GM18526 (cell line): ENCODE measurements at regions not wholly inside any gene's neighbourhood (a gene's known extent, or its start where the extent isn't known, plus 50 kb on each side); places are given as distances from the start of the nearest gene placed in this dataset.

Experiments used
- POLR2A ChIP-seq: IDR thresholded peaks from 3 replicates; pipeline ENCODE4 v1.6.1; 2011; ENCODE audit not compliant: insufficient read length; ENCODE audit errors: extremely low read depth

DNA sequence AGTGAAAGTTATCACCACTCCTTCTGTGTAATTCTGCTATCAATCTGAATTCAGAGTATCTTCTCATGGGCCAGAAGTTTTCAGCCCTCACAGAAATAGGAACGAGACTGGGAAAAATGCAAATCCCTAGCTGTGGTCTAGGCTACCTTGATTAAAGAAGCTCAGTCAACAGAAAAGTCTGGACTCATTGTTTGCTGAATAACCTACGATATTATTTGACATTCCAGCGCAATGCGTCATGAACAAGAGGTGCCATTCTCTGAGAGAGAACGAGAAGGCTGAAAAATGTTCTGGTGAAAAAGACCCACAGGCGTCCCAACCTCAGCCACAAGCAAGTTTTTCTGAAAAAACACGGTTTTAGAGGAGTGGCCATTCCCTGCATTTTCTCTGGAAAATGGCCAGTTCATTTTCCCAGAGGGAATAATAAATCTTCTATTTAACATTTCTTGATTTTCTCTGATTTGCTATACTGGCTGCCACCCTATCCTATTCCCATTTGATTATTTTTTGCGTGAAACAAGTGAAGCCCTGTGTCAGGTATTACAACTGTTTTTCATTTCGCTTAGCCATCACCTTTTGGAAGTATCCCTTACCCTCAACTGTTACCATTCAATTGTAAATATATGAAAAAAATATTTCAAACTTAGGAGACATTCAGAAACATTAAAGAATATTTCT, 1117.6 kb upstream of the PRKX start:
- TF ChIP-seq POLR2A = no peak

DNA sequence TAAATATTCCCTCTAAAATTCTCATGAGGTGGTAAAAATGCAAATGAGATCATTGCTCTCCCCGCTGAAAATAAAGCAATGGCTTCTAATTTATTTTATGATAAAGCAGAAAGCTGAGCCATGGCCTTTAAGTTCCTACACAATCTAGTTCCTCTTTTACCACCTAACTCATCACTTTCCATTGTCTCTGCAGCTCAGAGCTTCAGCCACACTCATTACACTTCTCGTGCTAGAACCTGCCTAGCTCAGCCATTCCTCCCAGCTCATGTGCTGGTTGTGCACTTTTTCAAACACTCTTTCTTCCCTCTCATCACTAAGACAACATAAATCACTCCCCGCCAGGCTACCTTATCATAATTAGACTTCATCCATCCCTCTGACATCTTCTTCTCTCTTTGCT, 1112.1 kb upstream of the PRKX start:
- TF ChIP-seq POLR2A = no peak

DNA sequence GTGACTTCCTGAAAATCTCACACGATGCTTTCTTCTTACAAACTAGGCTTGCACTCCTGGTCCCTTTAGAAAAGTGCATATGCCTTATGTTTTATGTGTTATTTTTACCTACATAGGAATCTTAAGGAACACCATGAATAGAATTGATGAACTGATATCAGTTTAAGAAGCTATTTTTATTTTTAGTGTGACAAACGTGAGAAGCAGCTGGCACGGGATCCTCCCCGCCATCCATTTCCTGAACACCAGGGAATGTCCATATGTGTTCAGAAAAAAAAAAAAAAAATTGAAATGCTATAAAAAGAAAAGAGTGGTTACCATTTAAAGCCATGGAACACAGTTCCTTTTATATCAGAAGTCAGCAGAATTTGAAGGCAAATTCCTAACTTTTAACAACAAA, 1096.1 kb upstream of the PRKX start:
- TF ChIP-seq POLR2A = no peak

- no peak for TF ChIP-seq POLR2A
Measured at GRCh38 chrX:4805502-4805901, 1092.1 kb upstream of the PRKX start.

- no peak for TF ChIP-seq POLR2A
Measured at GRCh38 chrX:4800756-4801155, 1087.3 kb upstream of the PRKX start.

- no peak for TF ChIP-seq POLR2A
Measured at GRCh38 chrX:4787971-4788370, 1074.5 kb upstream of the PRKX start.

DNA sequence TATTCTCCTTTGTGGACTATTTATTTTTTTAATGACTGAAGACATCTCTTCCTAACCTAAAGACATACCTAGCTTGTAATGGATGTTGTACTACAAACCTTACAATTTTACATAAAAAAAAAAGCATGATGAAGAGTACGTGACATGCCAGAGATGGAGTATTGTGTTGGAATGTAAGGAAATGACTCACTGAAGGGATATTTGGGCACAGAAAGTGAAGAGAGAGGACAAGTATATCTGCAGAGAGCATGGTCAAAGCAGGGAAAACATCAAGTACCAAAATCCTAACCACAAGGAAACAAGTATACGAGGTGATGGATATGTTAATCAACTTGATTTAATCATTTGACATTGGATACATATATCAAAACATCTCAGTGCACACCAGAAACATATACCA, 1051.4 kb upstream of the PRKX start:
- no peak for TF ChIP-seq POLR2A

GRCh38 chrX:4762196-4762595, 1048.7 kb upstream of the PRKX start:
- no peak for TF ChIP-seq POLR2A

GRCh38 chrX:4754878-4755604, 1041.6 kb upstream of the PRKX start:
- TF ChIP-seq POLR2A = no peak

DNA sequence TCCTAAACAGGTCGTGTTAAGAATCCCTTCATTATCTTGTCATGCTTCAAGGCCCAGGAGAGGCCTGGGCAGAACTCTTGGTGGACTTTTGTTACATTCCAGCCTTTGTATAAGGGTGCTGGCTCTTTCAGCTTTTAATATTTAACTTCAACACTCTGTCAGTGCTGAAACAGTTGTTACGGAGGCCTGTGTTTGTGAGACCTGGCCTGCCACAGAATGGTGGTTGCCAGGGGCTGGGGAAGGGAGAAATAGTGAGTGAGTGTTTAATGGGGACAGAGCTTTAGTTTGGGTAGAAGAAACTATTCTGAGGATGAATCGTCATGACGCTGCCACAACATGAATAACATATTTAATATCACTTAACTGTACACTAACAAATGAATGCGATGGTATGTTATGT, 1027.6 kb upstream of the PRKX start:
- TF ChIP-seq POLR2A = no peak

DNA sequence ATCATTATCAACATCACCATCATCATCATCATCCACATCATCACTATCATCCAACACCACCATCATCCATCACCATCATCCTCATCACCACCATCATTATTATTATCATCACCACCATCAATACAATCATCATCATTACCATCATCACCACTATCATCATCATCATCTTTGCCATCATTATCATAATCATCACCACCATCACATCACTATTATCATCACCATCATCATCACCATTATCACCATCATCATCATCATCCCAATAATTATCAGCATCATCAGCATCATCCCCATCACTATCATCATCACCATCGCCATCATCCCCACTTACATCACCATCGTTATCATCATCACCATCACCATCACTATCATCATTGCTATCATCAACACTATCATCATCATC, 1021.9 kb upstream of the PRKX start:
- no peak for TF ChIP-seq POLR2A

DNA sequence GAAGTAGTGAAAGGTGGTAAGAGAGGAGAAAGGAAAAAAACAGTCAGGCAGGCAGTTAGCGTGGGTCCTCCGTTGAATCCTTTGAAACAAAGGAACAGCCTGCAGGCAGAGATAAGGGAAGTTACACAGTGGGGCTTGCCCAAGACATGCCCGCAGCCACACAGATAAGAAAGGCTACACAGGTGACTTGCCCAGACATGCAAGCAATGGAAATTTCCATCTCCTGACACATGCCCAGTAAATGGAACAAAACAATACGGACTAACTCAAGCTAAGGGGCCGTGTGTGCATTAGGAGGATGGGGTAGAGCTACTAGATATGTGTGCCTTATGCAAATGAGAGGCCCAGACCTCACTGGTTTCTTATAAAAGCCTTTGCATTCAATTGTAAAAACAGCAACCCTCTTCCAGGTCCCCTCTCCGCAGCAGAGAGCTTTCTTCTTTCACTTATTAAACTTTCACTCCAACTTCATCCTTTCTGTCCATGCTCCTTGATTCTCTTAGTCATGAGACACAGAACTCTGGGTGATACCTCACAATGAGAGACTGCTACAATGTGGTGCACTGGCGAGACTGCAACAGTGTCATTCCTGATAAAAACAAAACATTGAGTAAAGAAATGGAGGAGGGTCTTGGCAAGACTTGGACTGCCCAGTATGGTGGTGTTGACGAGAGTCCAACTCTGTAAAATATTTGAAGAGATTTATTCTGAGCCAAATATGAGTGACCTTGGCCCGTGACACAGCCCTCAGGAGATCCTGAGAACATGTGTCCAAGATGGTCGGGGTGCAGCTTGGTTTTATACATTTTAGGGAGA, 997.4 kb upstream of the PRKX start:
- no peak for TF ChIP-seq POLR2A

- TF ChIP-seq POLR2A = no peak
Measured at GRCh38 chrX:4708970-4709760, 995.7 kb upstream of the PRKX start.

- TF ChIP-seq POLR2A = no peak
Measured at GRCh38 chrX:4706961-4707360, 993.5 kb upstream of the PRKX start.

DNA sequence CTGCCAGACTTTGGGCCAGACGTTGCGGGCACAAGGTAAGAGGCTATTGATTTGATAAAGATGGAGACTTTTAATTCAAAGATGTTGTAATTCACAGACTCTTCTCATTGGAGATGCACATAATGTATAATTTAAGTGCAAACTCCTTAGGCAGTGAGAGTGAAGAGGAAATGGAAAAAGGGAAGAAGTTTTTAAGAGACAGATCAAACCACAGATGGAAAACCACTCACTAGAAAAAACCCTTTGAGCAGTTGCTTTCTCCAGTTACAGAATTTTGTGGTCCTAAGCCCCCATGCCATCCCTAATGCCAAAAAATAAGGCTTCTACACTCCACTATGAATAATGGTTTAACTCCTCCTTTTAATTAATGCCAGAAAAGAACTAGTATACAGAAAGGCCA, 977.1 kb upstream of the PRKX start:
- no peak for TF ChIP-seq POLR2A
